Neuronal stem cell (in vitro differentiated cells): ENCODE measurements at regions not wholly inside any gene's neighbourhood (a gene's known extent, or its start where the extent isn't known, plus 50 kb on each side); places are given as distances from the start of the nearest gene placed in this dataset.

Source experiments
- DNase-seq: peaks from one replicate; pipeline ENCODE4 v3.0.0-alpha.2; 2013; ENCODE audit warnings: low spot score
- H2AFZ ChIP-seq: one replicate; pipeline ENCODE4 v1.6.1; 2013; ENCODE audit warnings: mild to moderate bottlenecking, low read length, inconsistent platforms
- H2AK5ac ChIP-seq: 2 replicates; pipeline ENCODE4 v1.6.1; 2013; ENCODE audit warnings: low read depth, mild to moderate bottlenecking, inconsistent platforms, low read length, moderate library complexity, mixed read lengths
- H2BK120ac ChIP-seq: 2 replicates; pipeline ENCODE4 v1.6.1; 2013; ENCODE audit warnings: low read depth, mild to moderate bottlenecking, inconsistent platforms, low read length, moderate library complexity, mixed read lengths
- H2BK12ac ChIP-seq: one replicate; pipeline ENCODE4 v1.6.1; 2013; ENCODE audit warnings: low read length, inconsistent platforms
- H2BK15ac ChIP-seq: 2 replicates; pipeline ENCODE4 v1.6.1; 2013; ENCODE audit warnings: mild to moderate bottlenecking, low read length, inconsistent platforms, mixed read lengths
- H2BK5ac ChIP-seq: one replicate; pipeline ENCODE4 v1.6.1; 2013; ENCODE audit warnings: inconsistent platforms, mild to moderate bottlenecking, low read length, moderate library complexity
- H3K14ac ChIP-seq: one replicate; pipeline ENCODE4 v1.6.1; 2013; ENCODE audit warnings: low read length, inconsistent platforms
- H3K18ac ChIP-seq: 2 replicates; pipeline ENCODE4 v1.6.1; 2013; ENCODE audit warnings: low read length, inconsistent platforms
- H3K23ac ChIP-seq: 2 replicates; pipeline ENCODE4 v1.6.1; 2013; ENCODE audit warnings: low read depth, mild to moderate bottlenecking, mixed read lengths, low read length, inconsistent platforms; ENCODE audit not compliant: poor library complexity
- H3K27ac ChIP-seq: replicated peaks from 3 replicates; pipeline ENCODE4 v1.5.1; 2013; ENCODE audit warnings: low read length, inconsistent platforms
- H3K27me3 ChIP-seq, 3 experiments: 2 replicates each; pipeline ENCODE4 v1.6.1; 2013; ENCODE audit warnings: low read length in 3 of 3, mild to moderate bottlenecking in 2 of 3, inconsistent platforms in 1 of 3, low read depth in 1 of 3, mixed read lengths in 1 of 3, moderate library complexity in 1 of 3; ENCODE audit not compliant: control insufficient read depth in 3 of 3, insufficient read depth in 3 of 3
- H3K36me3 ChIP-seq, 2 donors: replicated peaks in 1 of 2; 2 replicates each; pipeline ENCODE4 v1.6.1; 2013; ENCODE audit warnings: low read length in 2 of 2; ENCODE audit not compliant: control insufficient read depth in 2 of 2, insufficient read depth in 2 of 2
- H3K4ac ChIP-seq: 2 replicates; pipeline ENCODE4 v1.6.1; 2013; ENCODE audit warnings: inconsistent platforms, mild to moderate bottlenecking, low read length, moderate library complexity
- H3K4me1 ChIP-seq, 2 donors: 1 replicate in 1 of 2; 2 replicates in 1 of 2; pipeline ENCODE4 v1.6.1; 2013; ENCODE audit warnings: low read length in 2 of 2, low read depth in 1 of 2; ENCODE audit not compliant: control insufficient read depth in 2 of 2, insufficient read depth in 1 of 2
- H3K4me2 ChIP-seq: one replicate; pipeline ENCODE4 v1.6.1; 2013; ENCODE audit warnings: mild to moderate bottlenecking, low read length, inconsistent platforms; ENCODE audit not compliant: insufficient read depth, poor library complexity, severe bottlenecking
- H3K4me3 ChIP-seq, 2 donors: 2 replicates each; pipeline ENCODE4 v1.5.1; 2013; ENCODE audit warnings: low read length in 2 of 2, mild to moderate bottlenecking in 2 of 2, inconsistent platforms in 1 of 2, moderate library complexity in 1 of 2
- H3K79me1 ChIP-seq: one replicate; pipeline ENCODE4 v1.6.1; 2013; ENCODE audit warnings: low read depth, mild to moderate bottlenecking, inconsistent platforms, low read length, moderate library complexity
- H3K9ac ChIP-seq: one replicate; pipeline ENCODE4 v1.6.1; 2013; ENCODE audit warnings: mild to moderate bottlenecking, low read depth, low read length, inconsistent platforms; ENCODE audit not compliant: poor library complexity
- H3K9me3 ChIP-seq, 2 donors: replicated peaks in 1 of 2; 2 replicates each; pipeline versions ENCODE3 to v1.6.1; 2013; ENCODE audit warnings: low read length in 2 of 2, mild to moderate bottlenecking in 2 of 2, inconsistent platforms in 1 of 2, low read depth in 1 of 2, mixed read lengths in 1 of 2, moderate library complexity in 1 of 2; ENCODE audit not compliant: control insufficient read depth in 2 of 2, insufficient read depth in 1 of 2
- H4K8ac ChIP-seq: one replicate; pipeline ENCODE4 v1.6.1; 2013; ENCODE audit warnings: low read depth, mild to moderate bottlenecking, inconsistent platforms, low read length, moderate library complexity
- H4K91ac ChIP-seq: one replicate; pipeline ENCODE4 v1.6.1; 2013; ENCODE audit warnings: low read length, low read depth, mild to moderate bottlenecking, inconsistent platforms; ENCODE audit not compliant: poor library complexity
- WGBS, 2 donors: extraction: QIAGEN DNeasy Blood & Tissue Kit; methylation state at CpG; one replicate each; pipeline ENCODE4 v1.1.7; 2013; ENCODE audit warnings: missing lambda C conversion rate in 2 of 2, mixed read lengths in 1 of 2; ENCODE audit not compliant: insufficient read length in 2 of 2, insufficient replicate concordance in 1 of 2; ENCODE audit errors: extremely low coverage in 2 of 2; 5-methylcytosine and 5-hydroxymethylcytosine counted together

DNA sequence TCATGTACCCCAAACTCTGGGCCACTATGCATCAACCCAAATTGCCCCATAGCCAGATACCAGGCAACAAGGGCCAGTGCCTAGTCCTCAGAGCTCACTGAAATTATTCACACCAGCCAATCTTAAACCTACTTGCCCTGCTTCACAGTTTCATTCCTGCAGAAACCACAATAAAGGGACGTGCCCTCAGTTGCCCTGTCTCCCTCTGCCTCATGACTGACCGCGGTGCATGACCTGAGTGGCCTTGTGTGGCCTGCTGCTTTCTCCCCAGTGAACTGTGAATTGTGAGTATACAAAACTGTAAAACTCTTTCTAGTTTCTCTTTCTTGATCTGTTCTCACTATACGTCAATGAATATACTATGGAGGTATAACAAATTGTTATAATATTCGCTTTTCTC, 490.9 kb upstream of the MIS18BP1 start:
- no peak overlapping the region for H3K4me2 ChIP-seq
- H2BK5ac ChIP-seq: no peak overlapping the region
- H2AK5ac ChIP-seq: no peak overlapping the region
- H2AFZ ChIP-seq: no peak overlapping the region
- H3K27me3 ChIP-seq: no peaks in the 10 kb centered on the region
- no peak overlapping the region for H3K4me3 ChIP-seq
- no peak overlapping the region for H4K8ac ChIP-seq
- no peak overlapping the region for H3K27ac ChIP-seq
- H3K4me1 ChIP-seq: no peaks in the 10 kb centered on the region
- no peaks in the 10 kb centered on the region for H3K9me3 ChIP-seq
- no peak overlapping the region for H2BK12ac ChIP-seq
- no peak overlapping the region for H3K23ac ChIP-seq
- H2BK120ac ChIP-seq: no peak overlapping the region
- no peaks in the 10 kb centered on the region for H3K79me1 ChIP-seq
- H2BK15ac ChIP-seq: no peak overlapping the region
- no CpG with 5 or more reads among the region's 5 CpGs for WGBS, 2 donors
- no peak overlapping the region for H3K9ac ChIP-seq
- no peaks in the 10 kb centered on the region for H3K36me3 ChIP-seq
- H4K91ac ChIP-seq: no peak overlapping the region
- no peak overlapping the region for H3K14ac ChIP-seq
- no peak overlapping the region for H3K4ac ChIP-seq
- DNase-seq: no peak
- H3K18ac ChIP-seq: no peak overlapping the region

DNA sequence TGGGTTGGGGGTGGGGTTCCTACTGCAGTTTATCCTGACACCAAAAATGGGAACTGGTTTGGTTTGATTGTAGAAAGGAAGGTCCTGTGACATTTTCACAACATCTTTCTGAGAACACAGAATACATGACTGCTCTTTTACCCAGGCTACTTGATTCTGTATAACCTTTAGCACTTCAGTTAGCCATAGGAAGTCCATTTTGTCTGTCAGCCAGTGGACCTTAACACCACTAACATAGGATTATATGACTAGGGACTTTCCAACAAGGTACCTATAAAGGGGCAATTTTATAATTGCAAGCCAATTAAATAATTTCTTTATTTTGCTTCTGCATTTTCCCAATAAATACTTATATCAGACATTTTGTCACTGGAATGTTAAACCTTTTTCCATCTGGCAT, 489.2 kb upstream of the MIS18BP1 start:
- no peaks in the 10 kb centered on the region for H3K4me1 ChIP-seq
- H2AK5ac ChIP-seq: no peak overlapping the region
- H4K91ac ChIP-seq: no peak overlapping the region

DNA sequence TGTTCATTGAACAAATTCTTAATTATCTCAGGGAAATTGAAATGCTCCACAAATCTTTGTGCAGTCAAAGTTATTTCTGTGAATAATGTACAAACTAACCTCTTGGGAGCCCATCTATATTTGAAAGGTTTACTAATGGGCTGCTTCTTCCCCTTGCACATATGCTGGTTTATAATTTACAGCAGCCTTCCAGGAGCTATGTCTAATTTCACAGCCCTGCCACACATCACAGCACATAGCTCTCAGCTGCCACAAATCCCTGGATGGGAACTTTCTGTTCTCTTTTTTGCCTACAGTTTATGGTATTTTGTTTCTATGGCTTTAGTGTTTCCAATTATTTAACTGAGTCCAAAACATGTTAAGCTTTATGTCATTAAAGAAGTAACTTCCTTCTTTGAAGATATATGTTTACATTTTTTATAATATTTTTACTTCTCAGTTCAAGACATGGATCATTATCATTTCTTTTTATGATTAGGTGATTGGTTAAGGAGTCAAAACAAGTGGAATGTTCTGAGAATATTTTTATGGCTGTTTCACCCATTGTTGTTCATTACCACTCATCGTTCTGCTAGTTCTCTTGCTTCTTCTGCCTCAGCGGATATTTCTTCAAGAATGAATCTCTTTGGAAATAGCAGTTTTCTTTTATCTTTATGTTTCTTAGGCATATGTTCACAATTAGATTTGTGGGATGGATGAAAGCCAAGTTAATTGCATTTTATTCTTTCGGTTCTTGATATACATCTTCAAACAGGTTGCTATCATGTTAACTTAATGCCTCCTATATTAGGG, 475.6 kb upstream of the MIS18BP1 start:
- WGBS, 2 donors: no CpG with 5 or more reads among the region's 3 CpGs
- H4K8ac ChIP-seq: no peak overlapping the region

More for the DNA sequence above, 489.2 kb upstream of the MIS18BP1 start:
- no peak overlapping the region for H3K4me2 ChIP-seq
- H3K36me3 ChIP-seq: no peaks in the 10 kb centered on the region
- no peak overlapping the region for H2BK12ac ChIP-seq
- H3K9me3 ChIP-seq: no peaks in the 10 kb centered on the region
- H3K27me3 ChIP-seq: no peaks in the 10 kb centered on the region
- H3K79me1 ChIP-seq: no peaks in the 10 kb centered on the region
- no peak overlapping the region for H2BK120ac ChIP-seq
- no peak overlapping the region for H2BK15ac ChIP-seq
- H3K14ac ChIP-seq: no peak overlapping the region
- H3K27ac ChIP-seq: no peak overlapping the region
- H2AFZ ChIP-seq: no peak overlapping the region
- H4K8ac ChIP-seq: no peak overlapping the region
- H3K4me3 ChIP-seq: no peak overlapping the region
- no peak overlapping the region for H2BK5ac ChIP-seq
- no peak overlapping the region for H3K23ac ChIP-seq
- no peak overlapping the region for H3K18ac ChIP-seq
- no peak overlapping the region for H3K4ac ChIP-seq
- no peak overlapping the region for H3K9ac ChIP-seq
- DNase-seq: no peak

DNA sequence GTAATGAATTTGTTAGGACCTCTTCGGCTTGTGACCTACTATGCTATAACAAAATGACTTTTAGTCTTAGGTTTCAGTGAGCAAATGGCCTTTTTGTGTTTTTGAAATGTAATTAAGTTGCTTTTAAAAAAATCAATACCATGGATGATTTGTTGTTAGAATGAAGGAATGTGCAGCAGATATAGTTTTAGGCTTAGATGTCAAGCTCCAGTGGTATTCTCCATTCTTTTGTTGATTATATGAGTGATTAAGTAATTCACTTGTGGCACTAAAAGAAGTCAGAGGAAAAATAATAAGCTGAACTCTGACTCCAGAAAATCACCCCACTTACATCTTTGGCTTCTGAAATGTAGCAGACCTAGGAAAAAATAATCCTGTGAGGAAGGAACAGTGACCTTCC, 474.1 kb upstream of the MIS18BP1 start:
- Histone ChIP-seq H3K4me3 (no peak overlapping the region), H2AK5ac (no peak overlapping the region), H4K8ac (no peak overlapping the region), H2BK12ac (no peak overlapping the region), H2BK5ac (no peak overlapping the region), H3K9ac (no peak overlapping the region), H3K14ac (no peak overlapping the region), H3K4ac (no peak overlapping the region), H2AFZ (no peak overlapping the region), H4K91ac (no peak overlapping the region), H3K36me3 (no peaks in the 10 kb centered on the region), H3K79me1 (no peaks in the 10 kb centered on the region), H3K18ac (no peak overlapping the region), H3K27me3 (no peaks in the 10 kb centered on the region), H3K27ac (no peak overlapping the region), H3K23ac (no peak overlapping the region), H3K4me1 (no peaks in the 10 kb centered on the region), H3K4me2 (no peak overlapping the region), H2BK120ac (no peak overlapping the region), H2BK15ac (no peak overlapping the region), H3K9me3 (no peaks in the 10 kb centered on the region)
- DNase-seq: no peak
- no CpG with 5 or more reads among the region's 1 CpG for WGBS, 2 donors

More for the DNA sequence above, 475.6 kb upstream of the MIS18BP1 start:
- Histone ChIP-seq H3K14ac (no peak overlapping the region), H3K23ac (no peak overlapping the region), H4K91ac (no peak overlapping the region), H2AFZ (no peak overlapping the region), H2BK12ac (no peak overlapping the region), H2AK5ac (no peak overlapping the region), H3K36me3 (no peaks in the 10 kb centered on the region), H3K27me3 (no peaks in the 10 kb centered on the region), H2BK15ac (no peak overlapping the region), H3K4ac (no peak overlapping the region), H3K4me2 (no peak overlapping the region), H3K4me1 (no peaks in the 10 kb centered on the region), H2BK120ac (no peak overlapping the region), H3K9me3 (no peaks in the 10 kb centered on the region), H3K27ac (no peak overlapping the region), H3K4me3 (no peak overlapping the region), H2BK5ac (no peak overlapping the region), H3K9ac (no peak overlapping the region), H3K79me1 (no peaks in the 10 kb centered on the region), H3K18ac (no peak overlapping the region)
- no peak for DNase-seq
